SK-N-SH (cell line): ENCODE measurements at regions not wholly inside any gene's neighbourhood (a gene's known extent, or its start where the extent isn't known, plus 50 kb on each side); places are given as distances from the start of the nearest gene placed in this dataset.

Source experiments
- CTCF ChIA-PET: fragments of 300-600, 350-600 bp; formaldehyde crosslinking; extraction: SDS; loops from one replicate; lab custom pipeline; 2021; lab: Yijun Ruan, JAX
- POLR2A ChIA-PET: fragments of 350-600 bp; sonication (Branson Sonifier 250); formaldehyde crosslinking; extraction: SDS; loops from one replicate; lab custom pipeline; 2020; ENCODE audit warnings: antibody characterized with exemption, inconsistent platforms; lab: Yijun Ruan, JAX
- DNase-seq: peaks from one replicate; pipeline ENCODE4 v3.0.0; 2012
- H2AFZ ChIP-seq: fragments of 200-600 bp; sonication (generic); 2 replicates; pipeline ENCODE4 v1.8.1; 2016; ENCODE audit warnings: antibody characterized with exemption, mild to moderate bottlenecking, low read depth
- H3F3A ChIP-seq: fragments of 200-600 bp; sonication (generic); replicated peaks from 2 replicates; pipeline ENCODE3; 2016; ENCODE audit warnings: antibody characterized with exemption, mild to moderate bottlenecking; ENCODE audit not compliant: insufficient read depth
- H3K27ac ChIP-seq, 2 experiments: fragments of 200-500 bp in 1 of 2; fragments of 200-600 bp in 1 of 2; sonication (Bioruptor generic) in 1 of 2; sonication (generic), shearing (Covaris generic) in 1 of 2; 2 replicates each; pipeline versions ENCODE4 v1.5.1 to v1.6.1; 2014 to 2016; ENCODE audit warnings: low read depth in 2 of 2, inconsistent platforms in 1 of 2, low read length in 1 of 2, mild to moderate bottlenecking in 1 of 2, mixed read lengths in 1 of 2
- H3K27me3 ChIP-seq: fragments of 200-600 bp; sonication (generic), shearing (Covaris generic); 2 replicates; pipeline ENCODE4 v1.6.1; 2016; ENCODE audit warnings: mixed run types; ENCODE audit not compliant: insufficient read depth
- H3K36me3 ChIP-seq, 2 experiments: fragments of 200-500 bp in 1 of 2; fragments of 200-600 bp in 1 of 2; sonication (Bioruptor generic) in 1 of 2; sonication (generic) in 1 of 2; replicated peaks in 1 of 2; 2 replicates each; pipeline versions ENCODE3 to v1.5.1; 2014 to 2016; ENCODE audit warnings: low read length in 1 of 2, mild to moderate bottlenecking in 1 of 2; ENCODE audit not compliant: insufficient read depth in 2 of 2, control insufficient read depth in 1 of 2
- H3K4me1 ChIP-seq, 2 experiments: fragments of 200-500 bp in 1 of 2; fragments of 200-600 bp in 1 of 2; sonication (Bioruptor generic) in 1 of 2; sonication (generic), shearing (Covaris generic) in 1 of 2; 2 replicates each; pipeline versions ENCODE4 v1.5.1 to v1.6.1; 2014 to 2016; ENCODE audit warnings: low read depth in 1 of 2, low read length in 1 of 2, mixed run types in 1 of 2; ENCODE audit not compliant: insufficient read depth in 2 of 2, control insufficient read depth in 1 of 2
- H3K4me2 ChIP-seq: fragments of 200-600 bp; sonication (generic), shearing (Covaris generic); 2 replicates; pipeline ENCODE4 v1.6.1; 2017; ENCODE audit warnings: mixed run types
- H3K4me3 ChIP-seq, 2 experiments: fragments of 200-500 bp in 1 of 2; fragments of 200-600 bp in 1 of 2; sonication (Bioruptor generic) in 1 of 2; sonication (generic), shearing (Covaris generic) in 1 of 2; 2 replicates each; pipeline versions ENCODE4 v1.5.1 to v1.8.1; 2014 to 2016; ENCODE audit warnings: low read depth in 2 of 2, inconsistent platforms in 1 of 2, low read length in 1 of 2, mild to moderate bottlenecking in 1 of 2, mixed read lengths in 1 of 2, moderate library complexity in 1 of 2
- H3K79me2 ChIP-seq: fragments of 200-600 bp; sonication (generic); 2 replicates; pipeline ENCODE4 v1.8.1; 2017; ENCODE audit warnings: mild to moderate bottlenecking; ENCODE audit not compliant: insufficient read depth
- H3K9ac ChIP-seq: fragments of 200-600 bp; sonication (generic); 2 replicates; pipeline ENCODE4 v1.6.1; 2017; ENCODE audit warnings: mixed run types
- H3K9me2 ChIP-seq: fragments of 200-600 bp; sonication (generic); 2 replicates; pipeline ENCODE4 v1.6.1; 2017; ENCODE audit warnings: mixed run types
- H3K9me3 ChIP-seq: fragments of 200-600 bp; sonication (generic); 2 replicates; pipeline ENCODE4 v1.6.1; 2017; ENCODE audit warnings: mixed run types, mild to moderate bottlenecking, moderate library complexity
- H4K20me1 ChIP-seq: fragments of 200-600 bp; sonication (generic); 2 replicates; pipeline ENCODE4 v1.6.1; 2017; ENCODE audit warnings: mild to moderate bottlenecking, mixed run types; ENCODE audit not compliant: insufficient read depth
- EP300 ChIP-seq, 2 experiments: IDR thresholded peaks; 2 replicates each; pipeline versions ENCODE4 v1.4.0 to v1.6.1; 2012; ENCODE audit warnings: borderline replicate concordance in 1 of 2, low read depth in 1 of 2, low read length in 1 of 2
- EZH2phosphoT487 ChIP-seq: fragments of 200-600 bp; sonication (generic); IDR thresholded peaks from 2 replicates; pipeline ENCODE4 v1.6.1; 2017; ENCODE audit warnings: low read depth, mixed run types, mild to moderate bottlenecking, antibody characterized with exemption, moderate library complexity, borderline replicate concordance
- GABPA ChIP-seq: IDR thresholded peaks from 2 replicates; pipeline ENCODE4 v1.4.0; 2012; ENCODE audit warnings: low read depth, mild to moderate bottlenecking
- GATA2 ChIP-seq: sonication (generic); formaldehyde crosslinking; IDR thresholded peaks from 2 replicates; pipeline ENCODE4 v1.5.0; 2020; ENCODE audit warnings: mild to moderate bottlenecking, missing genetic modification reagents
- MEF2A ChIP-seq: IDR thresholded peaks from 2 replicates; pipeline ENCODE4 v1.4.0; 2012; ENCODE audit warnings: low read depth, borderline replicate concordance
- POLR2AphosphoS5 ChIP-seq: IDR thresholded peaks from 2 replicates; pipeline ENCODE4 v1.6.1; 2012; ENCODE audit warnings: low read depth, low read length
- RFX5 ChIP-seq: IDR thresholded peaks from 2 replicates; pipeline ENCODE4 v1.6.1; 2012; ENCODE audit warnings: mild to moderate bottlenecking, improper control_type of control experiment, low read length
- TAF1 ChIP-seq: IDR thresholded peaks from 2 replicates; pipeline ENCODE4 v1.6.1; 2012; ENCODE audit warnings: low read depth, mild to moderate bottlenecking, low read length, moderate library complexity, borderline replicate concordance
- WGBS: methylation state at CpG from one replicate; pipeline ENCODE4 v1.1.6; 2017; ENCODE audit warnings: low lambda C conversion rate; 5-methylcytosine and 5-hydroxymethylcytosine counted together
- TF ChIP-seq, protein P1 (sequence below): IDR thresholded peaks from 2 replicates; pipeline ENCODE4; 2012
- TF ChIP-seq, protein P2 (sequence below): IDR thresholded peaks from 2 replicates; pipeline ENCODE4 v1.4.0; 2012; ENCODE audit warnings: low read depth, borderline replicate concordance
- TF ChIP-seq, protein P3 (sequence below): fragments of 200-600 bp; sonication (generic); IDR thresholded peaks from 2 replicates; pipeline ENCODE4 v1.6.1; 2017; ENCODE audit warnings: antibody characterized with exemption, mild to moderate bottlenecking, moderate library complexity
- TF ChIP-seq, protein P4 (sequence below): IDR thresholded peaks from 2 replicates; pipeline ENCODE4 v1.6.1; 2012; ENCODE audit warnings: mild to moderate bottlenecking, low read depth, low read length, moderate library complexity

DNA sequence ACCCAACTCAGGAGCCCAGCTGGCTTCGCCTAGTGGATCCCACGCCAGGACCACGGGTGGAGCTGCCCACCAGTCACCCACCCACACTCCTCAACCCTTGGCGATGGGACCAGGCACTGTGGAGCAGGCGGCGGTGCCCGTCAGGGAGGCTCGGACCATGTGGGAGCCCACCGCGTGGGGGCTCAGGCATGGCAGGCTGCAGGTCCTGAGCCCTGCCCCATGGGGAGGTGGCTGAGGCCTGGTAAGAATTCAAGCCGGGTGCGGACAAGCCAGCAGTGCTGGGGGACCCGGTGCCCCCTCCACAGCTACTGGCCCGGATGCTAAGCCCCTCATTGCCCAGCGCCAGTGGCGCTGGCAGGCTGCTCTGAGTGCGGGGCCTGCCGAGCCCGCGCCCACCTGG, 123.1 kb upstream of the LGSN start:
- DNase-seq = no peak
- TF ChIP-seq, protein P1, sequence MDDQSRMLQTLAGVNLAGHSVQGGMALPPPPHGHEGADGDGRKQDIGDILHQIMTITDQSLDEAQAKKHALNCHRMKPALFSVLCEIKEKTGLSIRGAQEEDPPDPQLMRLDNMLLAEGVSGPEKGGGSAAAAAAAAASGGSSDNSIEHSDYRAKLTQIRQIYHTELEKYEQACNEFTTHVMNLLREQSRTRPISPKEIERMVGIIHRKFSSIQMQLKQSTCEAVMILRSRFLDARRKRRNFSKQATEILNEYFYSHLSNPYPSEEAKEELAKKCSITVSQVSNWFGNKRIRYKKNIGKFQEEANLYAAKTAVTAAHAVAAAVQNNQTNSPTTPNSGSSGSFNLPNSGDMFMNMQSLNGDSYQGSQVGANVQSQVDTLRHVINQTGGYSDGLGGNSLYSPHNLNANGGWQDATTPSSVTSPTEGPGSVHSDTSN = no peak
- TF ChIP-seq POLR2AphosphoS5 (no peak), GABPA (no peak)
- TF ChIP-seq, protein P2, sequence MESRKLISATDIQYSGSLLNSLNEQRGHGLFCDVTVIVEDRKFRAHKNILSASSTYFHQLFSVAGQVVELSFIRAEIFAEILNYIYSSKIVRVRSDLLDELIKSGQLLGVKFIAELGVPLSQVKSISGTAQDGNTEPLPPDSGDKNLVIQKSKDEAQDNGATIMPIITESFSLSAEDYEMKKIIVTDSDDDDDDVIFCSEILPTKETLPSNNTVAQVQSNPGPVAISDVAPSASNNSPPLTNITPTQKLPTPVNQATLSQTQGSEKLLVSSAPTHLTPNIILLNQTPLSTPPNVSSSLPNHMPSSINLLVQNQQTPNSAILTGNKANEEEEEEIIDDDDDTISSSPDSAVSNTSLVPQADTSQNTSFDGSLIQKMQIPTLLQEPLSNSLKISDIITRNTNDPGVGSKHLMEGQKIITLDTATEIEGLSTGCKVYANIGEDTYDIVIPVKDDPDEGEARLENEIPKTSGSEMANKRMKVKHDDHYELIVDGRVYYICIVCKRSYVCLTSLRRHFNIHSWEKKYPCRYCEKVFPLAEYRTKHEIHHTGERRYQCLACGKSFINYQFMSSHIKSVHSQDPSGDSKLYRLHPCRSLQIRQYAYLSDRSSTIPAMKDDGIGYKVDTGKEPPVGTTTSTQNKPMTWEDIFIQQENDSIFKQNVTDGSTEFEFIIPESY = no peak
- TF ChIP-seq, all 33 proteins: peak for 0

DNA sequence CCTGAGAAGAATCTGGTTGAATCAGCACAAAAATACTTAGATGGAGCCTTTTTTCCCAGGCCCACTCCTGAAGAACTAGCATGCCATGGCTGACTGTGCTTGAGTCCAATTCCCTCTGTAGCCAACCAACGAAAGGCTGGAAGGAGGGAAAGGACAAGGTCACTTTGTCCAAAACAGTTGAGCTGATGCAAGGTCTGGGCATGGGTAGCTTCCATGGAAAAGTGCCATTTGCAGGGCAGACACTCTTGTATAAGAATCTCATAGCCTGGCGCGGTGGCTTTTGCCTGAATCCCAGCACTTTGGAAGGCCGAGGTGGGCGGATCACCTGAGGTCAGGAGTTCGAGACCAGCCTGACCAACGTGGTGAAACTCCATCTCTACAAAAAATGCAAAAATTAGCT, 125.0 kb upstream of the LGSN start:
- WGBS = 53% methylated on average over 7 of the region's 7 CpGs
- DNase-seq = no peak
- CTCF ChIA-PET = interaction anchor here (0.6 kb wide), 1 partner anchor 373 kb away, joined by 3 read pairs; no protein-coding TSS in a partner anchor

More for the DNA sequence above, 123.1 kb upstream of the LGSN start:
- H4K20me1 ChIP-seq = no peaks in the 10 kb centered on the region
- H3K36me3 ChIP-seq = no peaks in the 10 kb centered on the region
- no peaks in the 10 kb centered on the region for H3K9me2 ChIP-seq
- no peaks in the 10 kb centered on the region for H3F3A ChIP-seq
- H3K4me3 ChIP-seq = no peak overlapping the region
- no peak overlapping the region for H2AFZ ChIP-seq
- H3K4me1 ChIP-seq = no peaks in the 10 kb centered on the region
- ChIA-PET POLR2A (no interaction called here), CTCF (no interaction called here)
- no peaks in the 10 kb centered on the region for H3K9me3 ChIP-seq
- no CpG with 5 or more reads among the region's 20 CpGs for WGBS
- no peaks in the 10 kb centered on the region for H3K79me2 ChIP-seq
- no peak overlapping the region for H3K27ac ChIP-seq
- no peaks in the 10 kb centered on the region; the same call in 1 of the 2 replicates for H3K27me3 ChIP-seq
- no peak overlapping the region for H3K4me2 ChIP-seq
- no peak overlapping the region for H3K9ac ChIP-seq

More for the DNA sequence above, 125.0 kb upstream of the LGSN start:
- no peak overlapping the region for H3K9ac ChIP-seq
- H4K20me1 ChIP-seq = no peaks in the 10 kb centered on the region
- no peaks in the 10 kb centered on the region for H3K4me1 ChIP-seq
- TF ChIP-seq EP300 (IDR thresholded peaks at IDR 0.05; ENCODE audit: borderline replicate concordance in 1 of 2, low read depth in 1 of 2, low read length in 1 of 2) = no peak
- TF ChIP-seq, protein P3, sequence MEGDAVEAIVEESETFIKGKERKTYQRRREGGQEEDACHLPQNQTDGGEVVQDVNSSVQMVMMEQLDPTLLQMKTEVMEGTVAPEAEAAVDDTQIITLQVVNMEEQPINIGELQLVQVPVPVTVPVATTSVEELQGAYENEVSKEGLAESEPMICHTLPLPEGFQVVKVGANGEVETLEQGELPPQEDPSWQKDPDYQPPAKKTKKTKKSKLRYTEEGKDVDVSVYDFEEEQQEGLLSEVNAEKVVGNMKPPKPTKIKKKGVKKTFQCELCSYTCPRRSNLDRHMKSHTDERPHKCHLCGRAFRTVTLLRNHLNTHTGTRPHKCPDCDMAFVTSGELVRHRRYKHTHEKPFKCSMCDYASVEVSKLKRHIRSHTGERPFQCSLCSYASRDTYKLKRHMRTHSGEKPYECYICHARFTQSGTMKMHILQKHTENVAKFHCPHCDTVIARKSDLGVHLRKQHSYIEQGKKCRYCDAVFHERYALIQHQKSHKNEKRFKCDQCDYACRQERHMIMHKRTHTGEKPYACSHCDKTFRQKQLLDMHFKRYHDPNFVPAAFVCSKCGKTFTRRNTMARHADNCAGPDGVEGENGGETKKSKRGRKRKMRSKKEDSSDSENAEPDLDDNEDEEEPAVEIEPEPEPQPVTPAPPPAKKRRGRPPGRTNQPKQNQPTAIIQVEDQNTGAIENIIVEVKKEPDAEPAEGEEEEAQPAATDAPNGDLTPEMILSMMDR = no peak
- no peak for TF ChIP-seq TAF1
- no peak for TF ChIP-seq RFX5
- TF ChIP-seq, protein P1 = no peak
- TF ChIP-seq EZH2phosphoT487 = no peak
- TF ChIP-seq, protein P4, sequence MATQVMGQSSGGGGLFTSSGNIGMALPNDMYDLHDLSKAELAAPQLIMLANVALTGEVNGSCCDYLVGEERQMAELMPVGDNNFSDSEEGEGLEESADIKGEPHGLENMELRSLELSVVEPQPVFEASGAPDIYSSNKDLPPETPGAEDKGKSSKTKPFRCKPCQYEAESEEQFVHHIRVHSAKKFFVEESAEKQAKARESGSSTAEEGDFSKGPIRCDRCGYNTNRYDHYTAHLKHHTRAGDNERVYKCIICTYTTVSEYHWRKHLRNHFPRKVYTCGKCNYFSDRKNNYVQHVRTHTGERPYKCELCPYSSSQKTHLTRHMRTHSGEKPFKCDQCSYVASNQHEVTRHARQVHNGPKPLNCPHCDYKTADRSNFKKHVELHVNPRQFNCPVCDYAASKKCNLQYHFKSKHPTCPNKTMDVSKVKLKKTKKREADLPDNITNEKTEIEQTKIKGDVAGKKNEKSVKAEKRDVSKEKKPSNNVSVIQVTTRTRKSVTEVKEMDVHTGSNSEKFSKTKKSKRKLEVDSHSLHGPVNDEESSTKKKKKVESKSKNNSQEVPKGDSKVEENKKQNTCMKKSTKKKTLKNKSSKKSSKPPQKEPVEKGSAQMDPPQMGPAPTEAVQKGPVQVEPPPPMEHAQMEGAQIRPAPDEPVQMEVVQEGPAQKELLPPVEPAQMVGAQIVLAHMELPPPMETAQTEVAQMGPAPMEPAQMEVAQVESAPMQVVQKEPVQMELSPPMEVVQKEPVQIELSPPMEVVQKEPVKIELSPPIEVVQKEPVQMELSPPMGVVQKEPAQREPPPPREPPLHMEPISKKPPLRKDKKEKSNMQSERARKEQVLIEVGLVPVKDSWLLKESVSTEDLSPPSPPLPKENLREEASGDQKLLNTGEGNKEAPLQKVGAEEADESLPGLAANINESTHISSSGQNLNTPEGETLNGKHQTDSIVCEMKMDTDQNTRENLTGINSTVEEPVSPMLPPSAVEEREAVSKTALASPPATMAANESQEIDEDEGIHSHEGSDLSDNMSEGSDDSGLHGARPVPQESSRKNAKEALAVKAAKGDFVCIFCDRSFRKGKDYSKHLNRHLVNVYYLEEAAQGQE = no peak
- TF ChIP-seq GATA2 (CRISPR knock-in tag) = no peak
- TF ChIP-seq MEF2A = no peak
- H3K4me3 ChIP-seq = no peak overlapping the region
- no peak overlapping the region for H3K4me2 ChIP-seq
- POLR2A ChIA-PET = no interaction called here
- no peaks in the 10 kb centered on the region for H3K36me3 ChIP-seq
- H3K9me3 ChIP-seq = no peaks in the 10 kb centered on the region
- no peak overlapping the region for H3K27ac ChIP-seq
- no peaks in the 10 kb centered on the region; the same call in 1 of the 2 replicates for H3K27me3 ChIP-seq
- no peaks in the 10 kb centered on the region for H3F3A ChIP-seq
- H3K9me2 ChIP-seq = no peaks in the 10 kb centered on the region
- H2AFZ ChIP-seq = no peak overlapping the region
- no peaks in the 10 kb centered on the region for H3K79me2 ChIP-seq
